GM18861 (cell line): ENCODE measurements at regions not wholly inside any gene's neighbourhood (a gene's known extent, or its start where the extent isn't known, plus 50 kb on each side); places are given as distances from the start of the nearest gene placed in this dataset.

Experiments used
- ATAC-seq: cut with Tn5 transposase; IDR thresholded peaks from one replicate; pipeline ENCODE4 v1.9.1; 2021; ENCODE audit not compliant: unreplicated experiment

DNA sequence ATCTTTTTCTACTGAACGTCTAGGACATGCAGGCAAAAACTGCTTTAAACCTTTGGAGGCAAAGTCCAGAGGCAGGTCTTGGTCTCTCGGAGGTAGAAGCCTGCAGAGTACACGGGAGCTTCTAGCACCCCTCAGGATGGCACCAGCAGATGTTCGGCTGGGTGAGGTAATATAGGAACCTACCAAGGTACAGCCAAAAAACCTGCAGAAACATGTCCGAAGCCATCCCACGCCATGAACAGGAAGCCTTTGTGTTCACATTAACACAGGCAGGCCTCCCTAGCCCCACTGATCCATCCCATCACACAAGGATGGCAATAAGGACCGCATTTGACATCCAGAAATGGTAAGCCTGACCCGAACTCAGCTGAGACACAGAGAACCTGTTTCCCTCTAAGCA, 157.9 kb upstream of the HES1 start:
- no peak for ATAC-seq

DNA sequence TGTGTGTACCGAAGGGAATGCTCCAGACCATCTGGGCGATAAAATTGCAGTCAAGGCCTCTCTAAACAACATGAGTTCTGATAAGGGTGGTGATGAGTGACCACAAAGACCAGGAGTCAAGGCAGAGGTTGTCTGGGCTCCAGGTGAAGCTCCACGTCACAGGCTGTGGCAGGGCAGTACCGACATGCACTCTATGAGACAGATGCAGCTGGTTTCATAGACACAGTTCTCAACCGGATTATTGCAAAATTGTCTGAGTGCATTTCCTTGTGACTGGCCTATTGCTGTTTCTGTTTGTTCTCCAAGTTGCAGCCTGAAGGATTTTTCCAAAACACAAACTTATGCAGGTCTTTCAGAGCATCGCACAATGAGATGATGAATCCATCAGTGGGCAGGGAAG, 157.5 kb upstream of the HES1 start:
- ATAC-seq = no peak

DNA sequence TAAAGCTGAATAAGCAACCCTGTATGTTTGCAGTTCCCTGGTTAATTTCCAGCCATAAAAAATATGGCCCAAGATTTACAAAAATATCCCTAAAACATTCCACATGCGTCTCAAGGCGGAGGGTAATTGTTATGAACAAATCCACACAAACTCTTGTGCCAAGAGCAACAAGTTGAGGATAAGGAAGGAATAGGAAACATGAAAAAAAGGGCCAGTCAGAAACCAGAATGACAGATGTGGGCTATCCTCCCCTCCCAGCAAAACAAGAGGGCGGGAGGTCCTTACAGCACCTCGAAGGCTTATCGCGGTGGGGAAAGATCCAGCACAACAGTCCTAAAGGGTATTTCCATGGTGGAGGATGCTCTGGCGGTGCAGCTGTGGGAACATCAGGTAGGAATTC, 155.6 kb upstream of the HES1 start:
- no peak for ATAC-seq

DNA sequence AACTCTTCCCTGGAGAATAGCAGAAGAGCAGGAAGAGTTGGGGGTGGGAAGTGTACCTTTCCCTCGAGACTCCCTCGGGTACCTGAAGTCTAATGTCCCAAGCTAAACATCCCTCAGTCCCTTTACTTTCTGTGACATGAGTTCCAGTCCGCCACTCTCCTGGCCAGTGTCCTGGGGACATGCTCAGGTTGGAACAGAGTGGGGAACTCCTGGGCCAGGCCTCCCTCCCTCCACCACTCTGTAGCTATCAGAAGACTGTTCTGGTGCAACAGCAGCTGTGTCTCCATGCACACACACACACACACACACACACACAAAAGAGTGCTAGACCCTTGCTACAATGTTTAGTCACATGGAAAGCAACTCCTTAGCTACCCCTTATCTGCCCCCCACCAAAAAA, 155.0 kb upstream of the HES1 start:
- no peak for ATAC-seq

DNA sequence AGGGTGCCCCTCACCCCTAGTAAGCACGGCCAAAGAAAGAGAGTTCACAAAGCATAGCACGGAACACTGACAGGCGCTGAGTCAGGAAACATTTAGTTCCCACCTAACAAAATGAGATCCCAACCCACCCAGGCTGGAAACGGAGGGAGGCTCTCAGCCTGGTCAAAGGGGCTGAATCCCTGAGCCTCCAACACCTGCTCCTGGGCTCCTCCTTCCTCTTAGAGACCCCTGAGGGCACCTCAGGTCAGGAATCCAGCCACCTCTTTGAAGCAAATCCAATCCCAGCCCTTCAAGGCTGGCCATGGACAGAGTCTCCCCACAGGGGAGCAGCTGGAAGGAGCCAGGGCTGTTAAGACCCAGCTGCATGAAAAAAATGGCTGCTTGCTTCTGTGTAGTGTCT, 154.4 kb upstream of the HES1 start:
- ATAC-seq = no peak

DNA sequence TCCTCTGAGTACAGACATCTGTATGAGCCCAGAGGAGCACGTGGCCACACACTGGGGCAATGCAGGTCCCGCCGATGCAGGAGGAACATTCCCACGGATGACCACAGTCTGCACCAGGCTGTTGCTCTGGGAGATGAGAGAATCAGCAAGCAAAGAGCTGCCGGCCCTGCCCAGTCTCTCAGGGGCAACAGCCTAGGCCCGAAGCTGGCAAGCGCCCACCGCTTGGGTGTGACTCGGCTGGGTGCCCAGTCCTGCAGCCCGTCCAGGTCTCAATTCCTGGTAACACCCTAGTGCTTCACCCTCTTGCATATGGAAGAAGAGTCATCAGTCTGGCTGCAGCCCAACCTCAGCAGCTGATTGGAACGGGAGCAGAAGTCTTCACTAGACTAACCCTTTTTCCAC, 153.7 kb upstream of the HES1 start:
- ATAC-seq = no peak

DNA sequence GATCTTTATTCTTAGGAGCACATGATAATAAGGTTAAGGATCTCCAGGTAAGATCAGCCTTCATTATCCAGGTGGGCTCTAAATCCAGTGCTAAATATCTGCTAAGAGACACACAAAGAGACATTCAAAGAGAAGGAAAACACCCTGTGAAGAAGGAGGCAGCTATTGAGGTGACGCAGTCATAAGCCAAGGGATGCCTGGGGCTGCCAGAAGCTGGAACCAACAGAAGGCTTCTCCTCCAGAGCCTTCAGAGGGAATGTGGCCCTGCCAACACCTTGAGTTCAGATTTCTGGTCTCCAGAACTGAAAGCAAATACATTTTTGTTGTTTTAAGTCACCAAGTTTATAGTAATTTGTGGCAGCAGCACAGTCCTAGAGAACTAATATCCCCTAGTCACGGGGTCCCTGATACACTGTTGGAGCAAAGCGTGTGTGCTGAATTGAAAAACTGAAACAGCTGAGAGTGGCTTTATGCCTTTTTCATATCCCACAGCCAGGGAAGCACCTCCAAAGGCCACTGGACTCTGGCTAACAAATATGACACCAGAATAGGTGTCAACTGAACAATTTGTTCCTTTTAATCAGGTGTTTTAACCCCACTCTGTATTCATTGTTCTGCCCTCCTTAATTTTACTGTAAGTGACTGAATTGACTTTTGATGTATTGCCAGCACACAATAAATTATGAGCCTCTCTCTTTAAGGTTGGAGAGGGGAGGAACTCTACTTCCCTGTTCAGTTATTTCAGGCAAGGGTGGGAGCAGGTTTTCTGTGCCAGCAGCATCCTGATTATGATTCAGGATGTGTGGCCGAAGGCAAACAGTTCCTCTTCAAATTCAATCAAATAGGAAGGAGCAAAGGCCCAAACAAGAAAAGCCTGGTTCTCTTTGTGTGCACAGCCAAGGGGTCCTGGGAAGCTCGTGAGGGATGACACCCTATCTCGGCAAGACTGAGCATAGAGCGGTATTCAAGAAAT, 151.8 kb upstream of the HES1 start:
- ATAC-seq = no peak

DNA sequence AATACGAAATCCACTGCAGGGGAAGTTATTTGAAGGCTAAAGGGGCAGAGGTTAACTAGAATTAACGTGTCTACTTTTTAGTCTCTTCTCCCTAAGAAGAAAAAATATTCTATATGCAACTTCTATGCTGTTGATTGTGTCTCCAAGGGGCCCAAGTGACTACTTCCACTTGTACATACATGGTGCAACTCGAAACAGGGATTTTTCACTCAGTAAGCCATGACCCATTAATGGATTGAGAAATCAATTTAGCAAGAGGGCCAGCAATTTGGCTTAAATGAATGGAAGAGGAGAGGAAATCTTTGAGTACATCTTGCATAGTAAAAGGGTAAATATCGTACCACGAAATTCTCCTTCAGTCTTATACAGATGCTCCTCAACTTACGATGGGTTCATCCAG, 151.1 kb upstream of the HES1 start:
- no peak for ATAC-seq

DNA sequence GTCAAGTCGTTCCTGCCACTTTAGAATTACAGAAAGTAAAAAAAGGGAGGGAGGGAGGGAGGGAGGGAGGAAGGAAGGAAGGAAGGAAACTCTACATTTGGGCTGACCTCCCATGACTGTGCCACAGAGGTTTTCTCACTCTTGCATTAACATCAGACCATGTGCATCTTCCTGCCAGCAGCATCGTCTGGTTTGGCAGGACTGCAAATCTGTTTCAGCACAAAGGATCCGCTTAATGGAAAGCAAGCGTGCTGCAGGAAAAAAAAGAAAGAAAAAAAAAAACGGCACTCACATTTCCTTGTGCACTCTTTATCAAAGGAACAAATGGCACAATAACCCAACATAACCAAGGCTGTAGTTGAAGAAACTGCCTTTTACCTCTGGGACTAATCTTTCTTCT, 148.8 kb upstream of the HES1 start:
- ATAC-seq = no peak

DNA sequence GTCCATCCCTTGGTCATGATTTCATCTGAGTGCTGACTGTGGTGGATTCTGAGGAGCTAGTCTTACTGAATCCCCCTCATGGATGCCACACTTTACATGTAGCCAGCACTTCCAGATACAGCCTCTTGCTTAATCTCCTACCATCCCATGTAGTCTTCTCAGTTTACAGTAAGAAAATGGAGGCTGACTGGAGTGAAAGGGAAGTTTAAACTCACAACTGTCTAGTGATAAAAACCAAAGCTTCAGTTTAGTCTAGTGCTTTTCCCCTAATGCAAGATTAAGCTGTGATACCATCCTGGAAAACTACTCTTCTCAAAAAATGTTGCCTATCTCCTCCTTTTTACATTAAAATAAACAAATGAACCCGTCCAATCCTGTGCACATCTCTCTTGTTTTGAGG, 146.8 kb upstream of the HES1 start:
- ATAC-seq = no peak

DNA sequence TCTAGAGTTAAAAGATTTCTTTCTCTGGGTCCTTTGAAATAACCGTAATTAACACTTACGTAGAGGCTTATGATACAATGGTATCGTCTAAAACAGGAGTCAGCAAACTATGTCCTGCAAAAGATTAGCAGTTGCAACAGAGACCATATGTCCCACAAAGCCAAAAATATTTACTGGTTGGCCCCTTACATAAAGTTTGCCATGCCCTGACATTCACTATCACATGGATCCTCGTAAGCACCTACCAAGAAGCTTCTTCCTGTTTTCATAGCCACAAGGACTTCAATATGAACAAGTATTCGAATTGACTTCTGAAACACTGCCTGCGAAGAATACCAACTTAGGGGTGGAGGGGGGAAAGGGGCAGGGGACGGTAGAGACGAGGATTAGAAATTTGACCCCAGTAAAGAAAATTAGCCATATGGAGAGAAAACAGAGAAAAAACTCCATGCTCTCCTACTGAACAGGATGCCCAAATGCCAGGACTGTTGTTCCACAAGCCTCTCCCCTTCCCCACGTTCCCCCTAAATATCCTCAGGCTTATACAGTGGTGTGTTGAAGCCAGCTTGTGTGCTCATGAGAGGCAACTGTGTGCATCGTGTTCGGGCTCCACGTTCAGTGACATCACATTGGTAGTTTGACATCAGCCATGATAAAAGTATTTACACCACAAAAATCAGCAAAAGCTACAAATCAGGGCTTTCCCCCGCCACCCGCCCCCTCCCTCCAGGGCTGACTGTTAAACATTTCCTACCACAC, 144.1 kb upstream of the HES1 start:
- ATAC-seq = no peak

DNA sequence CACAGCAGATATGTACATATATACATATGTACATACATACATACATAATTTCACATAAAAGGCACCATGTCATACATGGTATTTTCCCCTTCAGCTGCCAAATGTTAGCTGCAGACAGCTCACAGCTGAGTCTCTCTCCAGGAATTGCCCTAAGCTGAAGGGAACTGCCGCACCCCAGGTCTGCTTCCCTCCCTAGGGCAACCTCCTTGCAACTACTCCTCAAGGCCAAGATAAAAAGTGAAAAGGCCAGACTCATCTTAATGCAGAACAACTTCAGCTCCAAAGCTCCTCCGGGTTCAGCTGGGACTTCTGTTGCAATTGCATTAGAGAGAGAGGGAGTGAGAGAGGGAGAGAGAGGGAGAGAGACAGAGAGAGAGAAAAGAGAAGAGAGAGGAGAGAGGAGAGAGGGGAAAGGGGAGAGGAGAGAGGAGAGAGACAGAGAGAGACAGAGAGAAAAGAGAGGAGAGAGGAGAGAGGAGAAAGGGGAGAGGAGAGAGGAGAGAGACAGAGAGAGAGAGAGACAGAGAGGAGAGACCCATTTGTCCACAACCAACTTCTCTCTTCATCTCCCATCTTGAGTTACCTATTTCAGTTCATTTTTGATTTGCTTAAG, 143.4 kb upstream of the HES1 start:
- no peak for ATAC-seq

DNA sequence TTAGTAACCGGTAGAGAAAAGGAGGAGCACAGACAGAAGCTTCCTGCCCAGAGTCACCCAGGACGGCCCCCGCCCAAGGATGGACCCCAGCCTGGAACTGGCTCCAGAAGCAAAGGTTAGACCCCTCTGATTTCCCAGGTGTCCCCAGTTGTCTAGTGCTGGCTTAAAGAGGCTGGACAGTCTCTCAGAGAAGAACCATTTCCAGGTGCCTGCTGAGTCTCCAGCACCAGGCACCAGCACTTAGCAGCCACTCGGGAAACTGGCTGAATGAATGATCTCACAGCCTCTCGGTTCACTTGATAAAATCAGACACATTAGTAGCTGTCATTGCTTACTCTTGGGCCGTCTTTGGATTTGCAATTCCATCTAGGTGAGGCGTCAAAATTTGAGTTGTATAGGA, 139.7 kb upstream of the HES1 start:
- ATAC-seq = no peak

DNA sequence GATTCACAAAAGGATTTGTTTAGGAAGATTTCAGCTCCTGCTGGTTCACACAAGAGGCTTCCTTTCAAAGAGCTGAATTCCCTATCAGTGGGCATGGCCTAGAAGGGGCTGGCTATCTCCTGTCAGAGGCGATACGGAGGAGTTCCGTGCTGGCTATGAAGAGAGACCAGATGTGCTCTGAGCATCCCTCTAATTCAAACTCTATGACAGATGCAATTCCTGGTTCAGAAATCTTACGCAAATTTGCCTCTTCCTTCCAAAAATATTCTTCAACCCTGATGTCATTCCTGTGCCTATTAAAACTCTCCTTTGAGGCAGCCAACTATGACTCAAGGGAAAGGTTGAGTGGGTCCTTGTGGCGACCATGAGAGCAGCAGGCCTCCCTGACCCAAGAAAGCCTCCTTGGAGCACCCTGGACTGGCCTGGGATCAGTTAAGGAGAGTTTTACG, 139.3 kb upstream of the HES1 start:
- no peak for ATAC-seq

DNA sequence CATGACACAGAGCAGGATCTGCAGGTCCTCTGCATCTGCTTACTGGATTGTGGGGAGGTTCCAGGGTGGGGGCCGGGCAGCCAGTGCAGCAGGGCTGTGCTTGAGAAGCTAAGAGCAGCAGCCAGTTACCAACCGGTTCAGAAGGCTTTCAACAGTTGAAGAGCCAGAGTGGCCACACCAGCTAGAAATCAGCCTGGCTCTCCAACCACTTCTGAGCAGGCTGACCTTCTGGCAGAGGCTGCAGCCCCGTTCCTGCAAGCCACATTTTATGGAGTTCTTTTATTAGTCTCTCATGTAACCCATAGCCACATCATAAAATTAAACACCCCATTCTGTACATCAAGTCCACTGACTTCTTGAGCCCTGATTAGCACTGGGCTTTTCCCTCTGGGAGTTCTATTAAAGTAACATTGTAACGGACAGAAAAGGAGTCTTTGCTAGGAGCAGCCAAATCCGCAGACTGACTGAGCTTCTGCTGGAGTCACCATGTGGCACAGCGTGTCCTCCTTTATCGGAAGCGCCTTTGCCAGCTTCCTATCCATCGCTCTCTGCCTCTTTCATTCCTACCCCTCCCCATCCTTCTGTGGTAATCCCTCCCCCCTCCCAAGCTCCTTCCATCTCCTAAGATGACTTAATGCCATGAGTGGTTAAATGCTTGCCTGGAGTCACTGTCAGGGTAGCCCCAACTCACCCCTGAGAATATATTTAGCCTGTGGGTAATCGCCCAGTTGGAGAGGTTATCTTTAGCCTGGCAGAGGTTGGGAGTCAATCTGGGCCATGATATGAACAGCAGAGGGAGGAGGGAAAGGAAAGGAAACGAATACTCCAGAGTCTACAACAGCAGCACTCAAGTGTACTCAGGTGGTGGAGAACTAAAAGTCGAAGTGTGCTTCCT, 138.5 kb upstream of the HES1 start:
- no peak for ATAC-seq

DNA sequence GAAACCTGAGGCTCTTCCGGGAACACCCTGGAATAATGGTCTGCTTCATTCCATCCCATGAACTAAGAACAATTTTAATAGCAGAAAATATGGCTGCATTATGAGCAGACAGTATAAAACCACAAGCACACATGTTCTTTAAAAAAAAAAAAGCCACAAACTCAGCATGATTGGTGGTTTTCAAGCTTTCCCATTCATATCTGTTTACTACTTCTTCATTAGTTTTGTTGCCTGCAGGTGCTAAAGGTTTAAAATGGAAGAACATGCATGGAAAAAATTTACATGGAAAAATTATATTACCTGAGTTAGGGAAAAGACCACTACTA, 137.9 kb upstream of the HES1 start:
- ATAC-seq = no peak

DNA sequence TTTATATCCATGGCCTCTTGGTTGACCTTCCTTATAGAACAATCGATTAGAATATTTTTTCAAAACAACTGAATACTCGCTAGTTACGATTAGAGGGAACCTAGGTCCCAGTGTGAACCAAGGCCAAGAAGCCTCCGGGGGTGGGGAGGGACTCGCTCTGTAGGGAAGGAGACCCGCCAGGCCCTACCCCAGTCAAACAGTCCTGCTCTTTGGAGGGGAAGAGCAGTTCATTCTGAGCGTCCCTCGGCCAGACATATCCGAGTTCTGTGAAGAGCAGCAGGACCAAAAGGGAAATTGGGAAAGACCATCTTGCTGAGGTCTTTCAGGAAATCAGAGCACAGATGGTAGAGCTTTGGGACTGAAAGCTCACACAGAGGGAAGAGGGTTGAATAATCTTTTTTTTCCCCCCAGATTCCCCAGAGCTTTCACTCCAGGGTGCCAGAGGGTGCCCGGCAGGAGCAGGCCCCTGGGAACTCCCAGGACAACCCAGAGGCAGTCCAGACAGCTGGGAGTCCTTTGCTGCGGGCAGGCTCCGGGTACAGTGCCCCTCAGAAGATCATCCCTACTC, 137.2 kb upstream of the HES1 start:
- no peak for ATAC-seq

DNA sequence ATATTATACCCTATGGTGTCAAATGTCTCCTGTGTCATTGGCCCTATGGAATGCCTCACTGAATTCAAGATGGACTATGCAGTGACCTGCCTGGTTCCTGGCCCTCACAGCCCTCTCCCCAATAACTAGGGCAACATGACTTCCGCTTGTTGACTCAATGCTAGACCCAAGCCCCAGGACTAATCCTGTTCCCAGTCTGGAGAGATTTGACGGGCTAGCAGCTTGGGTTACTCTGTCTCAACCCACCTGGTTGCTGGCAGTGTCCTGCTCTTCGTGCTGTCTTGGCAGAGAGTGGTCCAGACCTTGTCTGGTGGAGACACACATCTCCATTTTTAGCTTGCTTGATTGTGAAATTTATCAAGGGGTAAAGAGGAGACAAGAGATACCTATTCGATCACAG, 135.8 kb upstream of the HES1 start:
- ATAC-seq = no peak

DNA sequence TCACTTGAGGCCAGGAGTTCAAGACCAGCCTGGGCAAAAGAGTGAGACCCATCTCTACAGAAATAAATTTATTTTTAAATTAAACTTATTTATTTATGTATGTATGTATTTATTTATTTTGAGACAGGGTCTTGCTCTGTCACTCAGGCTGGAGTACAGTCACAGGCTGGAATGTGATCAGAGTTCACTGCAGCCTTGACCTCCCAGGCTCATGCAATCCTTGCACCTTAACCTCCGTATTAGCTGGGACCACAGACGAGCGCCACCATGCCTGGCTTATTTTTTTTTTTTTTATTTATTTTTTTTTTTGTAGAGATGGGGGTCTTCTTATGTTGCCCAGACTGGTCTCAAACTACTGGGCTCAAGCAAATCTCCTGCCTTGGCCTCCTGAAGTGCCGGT, 135.2 kb upstream of the HES1 start:
- no peak for ATAC-seq

DNA sequence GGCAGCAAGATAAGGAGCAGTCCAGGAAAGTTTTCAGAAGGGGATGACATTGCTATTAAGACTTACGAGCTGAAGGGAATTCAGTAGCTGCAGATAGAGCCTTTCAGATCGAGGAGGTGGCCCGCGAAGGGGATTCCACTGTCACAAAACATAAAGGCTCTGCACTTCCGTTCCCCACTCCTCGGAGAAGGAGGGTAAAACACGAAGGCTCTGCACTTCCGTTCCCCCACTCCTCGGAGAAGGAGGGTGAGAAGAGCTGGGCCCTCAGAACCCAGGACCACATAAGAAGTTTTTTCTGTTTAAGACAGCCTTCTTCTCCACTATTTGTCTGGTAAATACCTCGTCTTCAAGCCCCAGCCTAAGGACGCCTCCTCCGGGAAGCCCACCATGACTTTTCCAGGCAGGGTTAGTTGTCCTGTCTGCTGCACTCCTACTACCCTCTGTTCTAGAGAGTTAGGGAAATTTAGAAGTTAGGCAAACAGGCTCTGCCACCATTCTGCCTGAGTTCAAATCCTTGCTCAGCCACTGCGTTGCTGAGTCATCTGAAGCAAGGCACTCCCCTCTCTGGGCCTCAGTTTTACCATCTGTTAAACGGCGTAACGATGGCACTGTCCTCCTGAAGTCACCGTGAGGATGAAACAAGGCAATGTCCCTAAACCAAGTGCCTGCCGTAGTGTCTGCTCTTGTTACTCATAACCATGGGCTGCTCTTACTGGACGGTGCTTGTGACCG, 134.1 kb upstream of the HES1 start:
- ATAC-seq = no peak
